H9 (cell line): ENCODE measurements at regions not wholly inside any gene's neighbourhood (a gene's known extent, or its start where the extent isn't known, plus 50 kb on each side); places are given as distances from the start of the nearest gene placed in this dataset.

Experiments used
- DNase-seq: peaks from one replicate; pipeline ENCODE4 v3.0.0-alpha.2; 2017
- H2AFZ ChIP-seq: one replicate; pipeline ENCODE4 v1.6.1; 2013; ENCODE audit warnings: mild to moderate bottlenecking, low read length, control low read depth, moderate library complexity
- H2AK5ac ChIP-seq: 2 replicates; pipeline ENCODE4 v1.6.1; 2013; ENCODE audit warnings: low read length, control low read depth, mixed read lengths; ENCODE audit not compliant: insufficient read length
- H2BK120ac ChIP-seq: one replicate; pipeline ENCODE4 v1.6.1; 2013; ENCODE audit warnings: low read depth, mild to moderate bottlenecking, low read length, control low read depth, inconsistent platforms; ENCODE audit not compliant: poor library complexity, severe bottlenecking
- H2BK12ac ChIP-seq: 2 replicates; pipeline ENCODE4 v1.6.1; 2013; ENCODE audit warnings: low read length, control low read depth, mixed read lengths, low read depth; ENCODE audit not compliant: insufficient read length
- H2BK15ac ChIP-seq: 2 replicates; pipeline ENCODE4 v1.6.1; 2013; ENCODE audit warnings: low read depth, low read length, control low read depth
- H2BK20ac ChIP-seq: one replicate; pipeline ENCODE4 v1.6.1; 2013; ENCODE audit warnings: low read depth, mild to moderate bottlenecking, low read length, control low read depth, inconsistent platforms; ENCODE audit not compliant: poor library complexity, severe bottlenecking
- H2BK5ac ChIP-seq: 2 replicates; pipeline ENCODE4 v1.6.1; 2013; ENCODE audit warnings: low read length, control low read depth, mixed read lengths; ENCODE audit not compliant: insufficient read length
- H3K14ac ChIP-seq: 2 replicates; pipeline ENCODE4 v1.6.1; 2013; ENCODE audit warnings: low read length, control low read depth; ENCODE audit not compliant: insufficient read depth
- H3K18ac ChIP-seq: 2 replicates; pipeline ENCODE4 v1.6.1; 2013; ENCODE audit warnings: low read depth, mild to moderate bottlenecking, mixed read lengths, low read length, control low read depth; ENCODE audit not compliant: insufficient read length
- H3K23ac ChIP-seq: 2 replicates; pipeline ENCODE4 v1.6.1; 2013; ENCODE audit warnings: low read length, control low read depth, mixed read lengths, low read depth; ENCODE audit not compliant: insufficient read length
- H3K23me2 ChIP-seq: 2 replicates; pipeline ENCODE4 v1.6.1; 2013; ENCODE audit warnings: low read depth, mild to moderate bottlenecking, mixed read lengths, low read length, control low read depth; ENCODE audit not compliant: insufficient read length, poor library complexity, severe bottlenecking
- H3K27ac ChIP-seq: 2 replicates; pipeline ENCODE4 v1.5.1; 2013; ENCODE audit warnings: low read length, control low read depth, mixed read lengths, low read depth; ENCODE audit not compliant: insufficient read length
- H3K27me3 ChIP-seq: 2 replicates; pipeline ENCODE4 v1.6.1; 2013; ENCODE audit warnings: low read length, control low read depth, inconsistent platforms; ENCODE audit not compliant: insufficient read depth
- H3K4ac ChIP-seq: 2 replicates; pipeline ENCODE4 v1.6.1; 2013; ENCODE audit warnings: low read depth, mild to moderate bottlenecking, control low read depth, inconsistent platforms, low read length, moderate library complexity
- H3K4me1 ChIP-seq: 2 replicates; pipeline ENCODE4 v1.6.1; 2013; ENCODE audit warnings: low read length, control low read depth, inconsistent platforms; ENCODE audit not compliant: insufficient read depth
- H3K4me2 ChIP-seq: 2 replicates; pipeline ENCODE4 v1.6.1; 2013; ENCODE audit warnings: low read length, control low read depth, mixed read lengths; ENCODE audit not compliant: insufficient read length, insufficient read depth
- H3K56ac ChIP-seq: 2 replicates; pipeline ENCODE4 v1.6.1; 2013; ENCODE audit warnings: low read depth, mild to moderate bottlenecking, mixed read lengths, low read length, control low read depth; ENCODE audit not compliant: insufficient read length
- H3K79me1 ChIP-seq: 2 replicates; pipeline ENCODE4 v1.6.1; 2013; ENCODE audit warnings: low read depth, mild to moderate bottlenecking, moderate library complexity, low read length, control low read depth, inconsistent platforms; ENCODE audit not compliant: insufficient read depth, poor library complexity, severe bottlenecking
- H3K79me2 ChIP-seq: 2 replicates; pipeline ENCODE4 v1.6.1; 2013; ENCODE audit warnings: low read length, control low read depth, inconsistent platforms; ENCODE audit not compliant: insufficient read depth
- H3K9ac ChIP-seq: 2 replicates; pipeline ENCODE4 v1.6.1; 2013; ENCODE audit warnings: low read length, control low read depth, mixed read lengths; ENCODE audit not compliant: insufficient read length; ENCODE audit errors: extremely low read depth
- H3K9me3 ChIP-seq: one replicate; pipeline ENCODE4 v1.6.1; 2013; ENCODE audit warnings: low read depth, low read length, inconsistent platforms; ENCODE audit not compliant: control insufficient read depth
- H3T11ph ChIP-seq: one replicate; pipeline ENCODE4 v1.6.1; 2013; ENCODE audit warnings: mild to moderate bottlenecking, low read length, control low read depth, inconsistent platforms
- H4K20me1 ChIP-seq: one replicate; pipeline ENCODE4 v1.6.1; 2013; ENCODE audit not compliant: control insufficient read depth, insufficient read length, insufficient read depth
- H4K5ac ChIP-seq: 2 replicates; pipeline ENCODE4 v1.6.1; 2013; ENCODE audit warnings: low read depth, mild to moderate bottlenecking, mixed read lengths, low read length, control low read depth; ENCODE audit not compliant: insufficient read length
- H4K8ac ChIP-seq: replicated peaks from 2 replicates; pipeline ENCODE4 v1.6.1; 2013; ENCODE audit warnings: low read length, control low read depth, mixed read lengths, low read depth; ENCODE audit not compliant: insufficient read length
- H4K91ac ChIP-seq: 2 replicates; pipeline ENCODE4 v1.6.1; 2013; ENCODE audit warnings: low read depth, mild to moderate bottlenecking, moderate library complexity, mixed read lengths, low read length, control low read depth; ENCODE audit not compliant: insufficient read length
- H3K27ac Mint-ChIP-seq, 3 experiments: 2 replicates in 2 of 3; 3 replicates in 1 of 3; pipeline ENCODE4 v1.8.0; 2020 to 2021; ENCODE audit warnings: mixed read lengths in 3 of 3, mild to moderate bottlenecking in 1 of 3, moderate library complexity in 1 of 3
- H3K27me3 Mint-ChIP-seq: 2 replicates; pipeline ENCODE4 v1.8.0; 2021; ENCODE audit warnings: low read depth, mild to moderate bottlenecking, moderate library complexity, mixed read lengths
- H3K36me3 Mint-ChIP-seq, 3 experiments: 2 replicates in 2 of 3; 3 replicates in 1 of 3; pipeline ENCODE4 v1.8.0; 2020 to 2021; ENCODE audit warnings: low read depth in 3 of 3, mixed read lengths in 3 of 3; ENCODE audit not compliant: insufficient read depth in 1 of 3
- H3K4me1 Mint-ChIP-seq, 2 experiments: 2 replicates each; pipeline ENCODE4 v1.8.0; 2020; ENCODE audit warnings: mixed read lengths in 2 of 2
- H3K4me3 Mint-ChIP-seq, 2 experiments: 2 replicates in 1 of 2; 3 replicates in 1 of 2; pipeline ENCODE4 v1.8.0; 2020 to 2021; ENCODE audit warnings: mild to moderate bottlenecking in 2 of 2, mixed read lengths in 2 of 2, moderate library complexity in 1 of 2
- H3K9me3 Mint-ChIP-seq, 2 experiments: 2 replicates in 1 of 2; 3 replicates in 1 of 2; pipeline ENCODE4 v1.8.0; 2020; ENCODE audit warnings: mild to moderate bottlenecking in 2 of 2, mixed read lengths in 2 of 2, moderate library complexity in 1 of 2
- CTCF ChIP-seq: fragments of 200-600 bp; sonication (generic); conservative IDR thresholded peaks from 3 replicates; pipeline ENCODE4 v1.8.0; 2021; ENCODE audit warnings: antibody characterized with exemption, mild to moderate bottlenecking
- WGBS: extraction: QIAGEN DNeasy Blood & Tissue Kit; methylation state at CpG from one replicate; pipeline ENCODE4 v1.1.7; 2013; ENCODE audit warnings: missing lambda C conversion rate, low lambda C conversion rate, mixed read lengths; ENCODE audit not compliant: insufficient read length; ENCODE audit errors: extremely low coverage; 5-methylcytosine and 5-hydroxymethylcytosine counted together

- Histone ChIP-seq H2BK15ac (no peak overlapping the region), H3K14ac (no peak overlapping the region), H3K79me1 (no peaks in the 10 kb centered on the region), H3K4me1 (no peaks in the 10 kb centered on the region), H4K20me1 (no peaks in the 10 kb centered on the region), H3K27ac (no peak overlapping the region), H3K9me3 (no peaks in the 10 kb centered on the region), H3K23ac (no peak overlapping the region), H3K23me2 (no peaks in the 10 kb centered on the region), H4K5ac (no peak overlapping the region), H2AFZ (no peak overlapping the region), H2BK20ac (no peak overlapping the region), H2BK5ac (no peak overlapping the region), H3K27me3 (no peaks in the 10 kb centered on the region), H4K8ac (no peak overlapping the region), H3K4ac (no peak overlapping the region), H2AK5ac (no peak overlapping the region), H3K4me2 (no peak overlapping the region), H3K56ac (no peak overlapping the region), H3T11ph (no peak overlapping the region), H2BK120ac (no peak overlapping the region), H3K9ac (no peak overlapping the region), H4K91ac (no peak overlapping the region), H3K79me2 (no peaks in the 10 kb centered on the region), H3K18ac (no peak overlapping the region), H2BK12ac (no peak overlapping the region)
- H3K36me3 Mint-ChIP-seq: no peaks in the 10 kb centered on the region
- H3K9me3 Mint-ChIP-seq: peaks cover 0 to 3% of the 10 kb centered on the region in 2 experiments; a peak in 1 of 5 replicates
- no peak overlapping the region for H3K4me3 Mint-ChIP-seq
- WGBS: no CpG with 5 or more reads among the region's 1 CpG
- no peak for DNase-seq
- TF ChIP-seq CTCF: no peak
- no peaks in the 10 kb centered on the region for H3K27me3 Mint-ChIP-seq
- H3K4me1 Mint-ChIP-seq: no peaks in the 10 kb centered on the region
- H3K27ac Mint-ChIP-seq: no peak overlapping the region
Observed at GRCh38 chr1:80918380-80918779, 882.4 kb upstream of the ADGRL2 start.
